ENCODE measurements at regions not wholly inside any gene's neighbourhood (a gene's known extent, or its start where the extent isn't known, plus 50 kb on each side); places are given as distances from the start of the nearest gene placed in this dataset.

GRCh38 chr1:242736611-242737010 is 212.1 kb upstream of the PLD5 start:
- TF ChIP-seq, protein P1, sequence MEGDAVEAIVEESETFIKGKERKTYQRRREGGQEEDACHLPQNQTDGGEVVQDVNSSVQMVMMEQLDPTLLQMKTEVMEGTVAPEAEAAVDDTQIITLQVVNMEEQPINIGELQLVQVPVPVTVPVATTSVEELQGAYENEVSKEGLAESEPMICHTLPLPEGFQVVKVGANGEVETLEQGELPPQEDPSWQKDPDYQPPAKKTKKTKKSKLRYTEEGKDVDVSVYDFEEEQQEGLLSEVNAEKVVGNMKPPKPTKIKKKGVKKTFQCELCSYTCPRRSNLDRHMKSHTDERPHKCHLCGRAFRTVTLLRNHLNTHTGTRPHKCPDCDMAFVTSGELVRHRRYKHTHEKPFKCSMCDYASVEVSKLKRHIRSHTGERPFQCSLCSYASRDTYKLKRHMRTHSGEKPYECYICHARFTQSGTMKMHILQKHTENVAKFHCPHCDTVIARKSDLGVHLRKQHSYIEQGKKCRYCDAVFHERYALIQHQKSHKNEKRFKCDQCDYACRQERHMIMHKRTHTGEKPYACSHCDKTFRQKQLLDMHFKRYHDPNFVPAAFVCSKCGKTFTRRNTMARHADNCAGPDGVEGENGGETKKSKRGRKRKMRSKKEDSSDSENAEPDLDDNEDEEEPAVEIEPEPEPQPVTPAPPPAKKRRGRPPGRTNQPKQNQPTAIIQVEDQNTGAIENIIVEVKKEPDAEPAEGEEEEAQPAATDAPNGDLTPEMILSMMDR (IDR thresholded peaks at IDR 0.05), result no peak
- no peak for TF ChIP-seq TCF7L2 (IDR thresholded peaks at IDR 0.05; ENCODE audit: low read depth, low read length)
